OCI-LY7 (cell line): ENCODE measurements at regions not wholly inside any gene's neighbourhood (a gene's known extent, or its start where the extent isn't known, plus 50 kb on each side); places are given as distances from the start of the nearest gene placed in this dataset.

Experiments used
- BruUV-seq: library from RNA; stranded (reverse); fragments of 400-500 nt; replicated peaks from 2 replicates; lab custom pipeline; 2021; lab: Mats Ljungman, UMichigan
- CTCF ChIA-PET: fragments of 300-600 bp; sonication (Branson Sonifier 250); formaldehyde crosslinking; loops from one replicate; lab custom pipeline; 2022; ENCODE audit warnings: antibody characterized with exemption; ENCODE audit not compliant: unreplicated experiment; lab: Charles Lee
- POLR2A ChIA-PET: fragments of 300-600 bp; sonication (Branson Sonifier 250); formaldehyde crosslinking; loops from one replicate; lab custom pipeline; 2022; ENCODE audit warnings: antibody characterized with exemption; lab: Charles Lee
- DNase-seq: peaks from one replicate; pipeline ENCODE4 v3.0.0-alpha.2; 2015; ENCODE audit warnings: low spot score
- H2AFZ ChIP-seq: fragments of 200-600 bp; sonication (generic), shearing (Covaris generic); 2 replicates; pipeline ENCODE4 v1.6.1; 2014; ENCODE audit warnings: mild to moderate bottlenecking, antibody characterized with exemption, low read length, moderate library complexity
- H3K27ac ChIP-seq: fragments of 200-600 bp; sonication (generic); 2 replicates; pipeline ENCODE4 v1.5.1; 2014; ENCODE audit warnings: mixed run types, low read depth, mild to moderate bottlenecking, moderate library complexity, low read length, inconsistent platforms; ENCODE audit not compliant: poor library complexity, severe bottlenecking
- H3K36me3 ChIP-seq: fragments of 200-600 bp; sonication (generic); 2 replicates; pipeline ENCODE4 v1.6.1; 2014; ENCODE audit warnings: mild to moderate bottlenecking, antibody characterized with exemption, low read length, moderate library complexity, mixed read lengths; ENCODE audit not compliant: insufficient read depth
- H3K4me1 ChIP-seq: fragments of 200-600 bp; sonication (generic); 2 replicates; pipeline ENCODE4 v1.5.1; 2014; ENCODE audit warnings: mild to moderate bottlenecking, low read length; ENCODE audit not compliant: insufficient read depth, poor library complexity, severe bottlenecking
- H3K4me2 ChIP-seq: fragments of 200-600 bp; sonication (generic); 2 replicates; pipeline ENCODE4 v1.6.1; 2014; ENCODE audit warnings: mild to moderate bottlenecking, low read length
- H3K4me3 ChIP-seq: fragments of 200-600 bp; sonication (generic); 2 replicates; pipeline ENCODE4 v1.5.1; 2014; ENCODE audit warnings: mild to moderate bottlenecking, low read depth, low read length; ENCODE audit not compliant: poor library complexity, severe bottlenecking
- H3K79me2 ChIP-seq: fragments of 200-600 bp; sonication (generic); 2 replicates; pipeline ENCODE4 v1.6.1; 2016; ENCODE audit warnings: low read depth, mild to moderate bottlenecking, low read length, moderate library complexity, mixed read lengths; ENCODE audit not compliant: insufficient read depth
- H3K9me2 ChIP-seq: fragments of 200-600 bp; sonication (generic); 2 replicates; pipeline ENCODE4 v1.6.1; 2016; ENCODE audit warnings: mild to moderate bottlenecking, low read length, mixed read lengths; ENCODE audit not compliant: insufficient read depth
- H3K9me3 ChIP-seq: fragments of 200-600 bp; sonication (generic); 2 replicates; pipeline ENCODE4 v1.6.1; 2014; ENCODE audit warnings: mild to moderate bottlenecking, mixed run types, low read length, mixed read lengths
- H4K20me1 ChIP-seq: fragments of 200-600 bp; sonication (generic); 2 replicates; pipeline ENCODE4 v1.6.1; 2014; ENCODE audit warnings: mild to moderate bottlenecking, antibody characterized with exemption, low read length, moderate library complexity, mixed read lengths; ENCODE audit not compliant: insufficient read depth
- EZH2phosphoT487 ChIP-seq: fragments of 200-600 bp; sonication (generic); IDR thresholded peaks from 2 replicates; pipeline ENCODE4 v1.6.1; 2018; ENCODE audit warnings: low read depth, borderline replicate concordance, mild to moderate bottlenecking, mixed run types, antibody characterized with exemption, low read length, moderate library complexity, mixed read lengths
- intact Hi-C: fragments of 100-400 bp; cut with micrococcal nuclease; formaldehyde crosslinking; loops from one replicate; pipeline ENCODE4 v1.10.0; 2022; ENCODE audit not compliant: unreplicated experiment
- TF ChIP-seq, protein P1 (sequence below): fragments of 200-600 bp; sonication (generic); conservative IDR thresholded peaks from 2 replicates; pipeline ENCODE4 v1.5.1; 2014; ENCODE audit warnings: mild to moderate bottlenecking, antibody characterized with exemption, low read length, moderate library complexity, mixed read lengths

DNA sequence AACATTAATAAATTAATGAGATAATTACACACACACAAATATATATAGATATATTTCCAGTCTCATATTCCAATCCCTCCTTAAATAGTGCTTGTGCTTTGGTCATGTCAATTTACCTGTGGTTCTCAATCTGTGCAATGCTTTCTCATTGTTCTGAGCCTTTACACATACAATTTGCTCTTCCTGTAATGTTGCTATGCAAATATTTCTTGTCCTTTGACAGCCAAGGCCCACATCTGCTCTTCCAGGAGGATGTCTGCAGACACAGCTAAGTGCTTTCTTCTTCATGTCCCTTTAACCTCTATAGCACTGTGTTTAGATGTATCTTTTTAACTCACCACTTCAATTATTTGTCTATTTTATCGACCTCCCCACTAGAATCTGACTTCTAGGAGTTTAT, 67.3 kb upstream of the RAPGEF2 start:
- no peak for TF ChIP-seq EZH2phosphoT487
- TF ChIP-seq, protein P1, sequence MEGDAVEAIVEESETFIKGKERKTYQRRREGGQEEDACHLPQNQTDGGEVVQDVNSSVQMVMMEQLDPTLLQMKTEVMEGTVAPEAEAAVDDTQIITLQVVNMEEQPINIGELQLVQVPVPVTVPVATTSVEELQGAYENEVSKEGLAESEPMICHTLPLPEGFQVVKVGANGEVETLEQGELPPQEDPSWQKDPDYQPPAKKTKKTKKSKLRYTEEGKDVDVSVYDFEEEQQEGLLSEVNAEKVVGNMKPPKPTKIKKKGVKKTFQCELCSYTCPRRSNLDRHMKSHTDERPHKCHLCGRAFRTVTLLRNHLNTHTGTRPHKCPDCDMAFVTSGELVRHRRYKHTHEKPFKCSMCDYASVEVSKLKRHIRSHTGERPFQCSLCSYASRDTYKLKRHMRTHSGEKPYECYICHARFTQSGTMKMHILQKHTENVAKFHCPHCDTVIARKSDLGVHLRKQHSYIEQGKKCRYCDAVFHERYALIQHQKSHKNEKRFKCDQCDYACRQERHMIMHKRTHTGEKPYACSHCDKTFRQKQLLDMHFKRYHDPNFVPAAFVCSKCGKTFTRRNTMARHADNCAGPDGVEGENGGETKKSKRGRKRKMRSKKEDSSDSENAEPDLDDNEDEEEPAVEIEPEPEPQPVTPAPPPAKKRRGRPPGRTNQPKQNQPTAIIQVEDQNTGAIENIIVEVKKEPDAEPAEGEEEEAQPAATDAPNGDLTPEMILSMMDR = no peak
- intact Hi-C loops = no loop called here
- POLR2A ChIA-PET = interaction anchor here (0.5 kb wide), 1 partner anchor 407 kb away, joined by 4 read pairs; no protein-coding TSS in a partner anchor
- Histone ChIP-seq H2AFZ (no peak overlapping the region), H3K4me3 (no peak overlapping the region), H3K4me2 (no peak overlapping the region), H4K20me1 (no peaks in the 10 kb centered on the region), H3K9me3 (no peaks in the 10 kb centered on the region), H3K79me2 (no peaks in the 10 kb centered on the region), H3K9me2 (no peaks in the 10 kb centered on the region), H3K4me1 (no peaks in the 10 kb centered on the region), H3K36me3 (no peaks in the 10 kb centered on the region), H3K27ac (no peak overlapping the region)
- no peak for DNase-seq
- BruUV-seq = no TSS peak
- CTCF ChIA-PET = no interaction called here

GRCh38 chr4:159038536-159038935, 64.3 kb upstream of the RAPGEF2 start:
- no peak for DNase-seq
- BruUV-seq = no TSS peak
- CTCF ChIA-PET = interaction anchor here (0.5 kb wide), 1 partner anchor 19 kb away, joined by 3 read pairs; no protein-coding TSS in a partner anchor

More at GRCh38 chr4:159038536-159038935, 64.3 kb upstream of the RAPGEF2 start:
- TF ChIP-seq, protein P1 = no peak
- no peak for TF ChIP-seq EZH2phosphoT487
- intact Hi-C loops = no loop called here
- no peaks in the 10 kb centered on the region for H3K9me2 ChIP-seq
- H3K79me2 ChIP-seq = no peaks in the 10 kb centered on the region
- H3K36me3 ChIP-seq = no peaks in the 10 kb centered on the region
- no peak overlapping the region for H3K4me2 ChIP-seq
- no peak overlapping the region for H2AFZ ChIP-seq
- no peaks in the 10 kb centered on the region for H3K9me3 ChIP-seq
- no peak overlapping the region for H3K4me3 ChIP-seq
- no peaks in the 10 kb centered on the region for H4K20me1 ChIP-seq
- H3K27ac ChIP-seq = no peak overlapping the region
- no peaks in the 10 kb centered on the region for H3K4me1 ChIP-seq
- POLR2A ChIA-PET = interaction anchor here (0.5 to 1.4 kb wide), 2 partner anchors 20 to 138 kb away, joined by 3 to 4 read pairs; no protein-coding TSS in a partner anchor
